ENCODE measurements at regions not wholly inside any gene's neighbourhood (a gene's known extent, or its start where the extent isn't known, plus 50 kb on each side); places are given as distances from the start of the nearest gene placed in this dataset.

DNA sequence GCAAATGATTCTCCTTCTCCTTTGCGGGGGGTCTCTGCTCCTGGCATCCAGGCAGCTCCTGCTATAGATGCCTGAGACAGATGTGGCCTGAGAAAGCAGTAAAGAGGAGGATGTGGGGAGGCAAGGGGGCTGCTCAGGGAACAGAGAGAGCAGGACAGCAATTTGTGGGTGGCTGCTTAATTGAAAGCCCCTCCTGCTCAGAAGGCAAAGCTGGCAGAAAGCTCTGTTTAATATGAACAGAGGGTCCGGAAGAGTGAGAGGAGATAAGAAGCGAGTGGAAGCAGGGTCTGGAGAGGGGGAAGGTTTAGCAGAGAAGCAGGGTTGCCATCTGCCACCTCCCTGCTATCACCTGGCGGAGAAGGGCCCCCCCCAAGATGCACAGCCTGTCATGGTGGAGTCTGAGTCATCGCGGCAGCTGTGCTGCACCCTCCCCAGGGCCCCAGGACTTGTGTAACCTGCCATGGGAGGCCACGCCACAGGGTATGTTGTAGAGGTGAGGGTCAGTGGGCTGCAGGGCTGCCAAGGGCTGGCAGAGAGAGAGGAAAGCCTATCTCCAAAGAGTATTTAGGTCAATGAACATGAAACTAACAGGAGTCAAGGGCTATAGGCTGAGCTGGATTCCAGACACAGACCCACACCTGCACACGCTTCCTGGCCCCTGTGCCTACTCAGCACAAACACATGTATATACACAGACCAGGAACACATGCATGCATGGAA lies 1109.8 kb upstream of the AUTS2 start:
- Histone ChIP-seq H3K27ac (no peak overlapping the region), H3K4me1 (ENCODE audit: control insufficient read depth in 1 of 2, low read depth in 2 of 2) (no peaks in the 10 kb centered on the region), H3K4me3 (no peak overlapping the region), H3K9me3 (no peaks in the 10 kb centered on the region), H3K36me3 (no peaks in the 10 kb centered on the region), H3K27me3 (replicated peaks; ENCODE audit: insufficient read depth) (no peaks in the 10 kb centered on the region)
- no peak for DNase-seq (ENCODE audit: low spot score)
- ATAC-seq (ENCODE audit: insufficient number of reproducible peaks, low FRiP score, low read depth), result no peak
- TF ChIP-seq, protein P1, sequence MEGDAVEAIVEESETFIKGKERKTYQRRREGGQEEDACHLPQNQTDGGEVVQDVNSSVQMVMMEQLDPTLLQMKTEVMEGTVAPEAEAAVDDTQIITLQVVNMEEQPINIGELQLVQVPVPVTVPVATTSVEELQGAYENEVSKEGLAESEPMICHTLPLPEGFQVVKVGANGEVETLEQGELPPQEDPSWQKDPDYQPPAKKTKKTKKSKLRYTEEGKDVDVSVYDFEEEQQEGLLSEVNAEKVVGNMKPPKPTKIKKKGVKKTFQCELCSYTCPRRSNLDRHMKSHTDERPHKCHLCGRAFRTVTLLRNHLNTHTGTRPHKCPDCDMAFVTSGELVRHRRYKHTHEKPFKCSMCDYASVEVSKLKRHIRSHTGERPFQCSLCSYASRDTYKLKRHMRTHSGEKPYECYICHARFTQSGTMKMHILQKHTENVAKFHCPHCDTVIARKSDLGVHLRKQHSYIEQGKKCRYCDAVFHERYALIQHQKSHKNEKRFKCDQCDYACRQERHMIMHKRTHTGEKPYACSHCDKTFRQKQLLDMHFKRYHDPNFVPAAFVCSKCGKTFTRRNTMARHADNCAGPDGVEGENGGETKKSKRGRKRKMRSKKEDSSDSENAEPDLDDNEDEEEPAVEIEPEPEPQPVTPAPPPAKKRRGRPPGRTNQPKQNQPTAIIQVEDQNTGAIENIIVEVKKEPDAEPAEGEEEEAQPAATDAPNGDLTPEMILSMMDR (IDR thresholded peaks at IDR 0.05), result no peak

DNA sequence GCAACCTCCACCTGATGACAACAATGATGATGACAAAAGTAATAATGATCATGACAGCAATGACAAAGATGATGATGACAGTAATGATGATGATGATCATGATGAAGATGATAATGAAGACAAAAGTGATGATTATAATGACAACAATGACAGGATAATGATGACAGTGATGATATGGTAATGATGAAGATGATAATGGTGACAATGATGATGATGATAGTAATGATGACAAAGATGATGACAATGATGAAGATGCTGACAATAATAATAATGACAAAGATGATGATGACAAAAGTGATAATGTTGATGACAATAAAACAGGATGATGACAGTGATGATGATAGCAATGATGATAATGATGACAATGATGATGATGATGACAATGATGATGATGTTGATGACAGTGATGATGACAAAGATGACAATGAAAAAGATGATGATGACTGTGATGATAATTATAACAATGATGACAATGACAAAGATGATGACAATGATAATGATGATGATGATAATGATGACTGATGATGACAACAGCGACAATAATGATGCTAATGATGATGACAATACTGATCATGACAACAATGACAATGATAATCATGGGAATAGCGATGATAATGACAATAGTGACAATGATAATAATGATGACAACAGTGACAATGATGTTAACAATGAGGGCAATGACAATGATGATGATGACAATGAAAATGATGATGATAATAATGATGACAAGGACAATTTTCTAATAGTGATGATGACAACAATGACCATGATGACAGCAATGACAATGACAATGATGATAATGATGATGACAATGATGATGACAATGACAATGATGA lies 1106.5 kb upstream of the AUTS2 start:
- no peak for ATAC-seq (ENCODE audit: insufficient number of reproducible peaks, low FRiP score, low read depth)
- Histone ChIP-seq H3K27me3 (replicated peaks; ENCODE audit: insufficient read depth) (no peaks in the 10 kb centered on the region), H3K9me3 (no peaks in the 10 kb centered on the region), H3K36me3 (no peaks in the 10 kb centered on the region), H3K4me3 (no peak overlapping the region), H3K4me1 (ENCODE audit: control insufficient read depth in 1 of 2, low read depth in 2 of 2) (no peaks in the 10 kb centered on the region), H3K27ac (no peak overlapping the region)
- TF ChIP-seq, protein P1 (IDR thresholded peaks at IDR 0.05), result no peak
- DNase-seq (ENCODE audit: low spot score), result no peak

DNA sequence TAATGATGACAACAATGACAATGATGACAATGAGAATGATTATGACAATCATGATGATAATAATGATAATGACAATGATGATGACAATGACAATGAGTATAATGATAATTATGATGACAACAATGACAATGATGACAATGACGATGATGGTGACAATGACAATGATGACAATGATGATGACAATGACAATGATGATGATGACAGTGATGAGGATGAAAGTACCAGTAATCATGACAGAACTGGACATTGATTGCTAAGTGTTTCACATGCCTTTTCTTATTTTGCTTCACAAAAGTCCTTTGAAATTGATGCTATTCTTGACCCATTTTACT lies 1106.0 kb upstream of the AUTS2 start:
- DNase-seq (ENCODE audit: low spot score) (no peak), ATAC-seq (ENCODE audit: insufficient number of reproducible peaks, low FRiP score, low read depth) (no peak)
- TF ChIP-seq, protein P1 (IDR thresholded peaks at IDR 0.05), result no peak
- no peaks in the 10 kb centered on the region for H3K36me3 ChIP-seq
- H3K27me3 ChIP-seq (replicated peaks; ENCODE audit: insufficient read depth), result no peaks in the 10 kb centered on the region
- H3K4me3 ChIP-seq, result no peak overlapping the region
- no peaks in the 10 kb centered on the region for H3K9me3 ChIP-seq
- H3K4me1 ChIP-seq (ENCODE audit: control insufficient read depth in 1 of 2, low read depth in 2 of 2), result no peaks in the 10 kb centered on the region
- H3K27ac ChIP-seq, result no peak overlapping the region

DNA sequence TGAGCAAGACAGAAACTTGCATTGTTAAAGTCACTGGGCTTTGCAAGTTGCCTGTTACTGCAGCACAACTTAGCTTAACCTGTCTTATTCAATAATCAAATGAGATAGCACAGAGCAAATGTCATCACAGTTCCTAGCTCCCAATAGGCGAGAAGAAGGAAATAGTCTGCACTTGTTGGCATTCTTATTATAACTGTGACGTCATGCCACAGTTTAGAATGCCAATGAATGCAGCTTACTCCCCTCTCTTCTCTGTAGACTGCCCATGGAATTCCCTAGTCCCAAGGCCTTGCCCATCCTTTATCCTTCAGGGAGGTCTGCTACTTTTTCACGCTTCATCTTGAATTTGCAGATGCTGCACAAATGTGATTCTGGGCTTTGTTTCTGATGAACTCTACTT lies 1094.9 kb upstream of the AUTS2 start:
- H3K4me3 ChIP-seq, result no peak overlapping the region
- TF ChIP-seq, protein P1 (IDR thresholded peaks at IDR 0.05), result no peak
- H3K4me1 ChIP-seq (ENCODE audit: control insufficient read depth in 1 of 2, low read depth in 2 of 2), result no peaks in the 10 kb centered on the region
- no peaks in the 10 kb centered on the region for H3K9me3 ChIP-seq
- no peak overlapping the region for H3K27ac ChIP-seq
- no peaks in the 10 kb centered on the region for H3K27me3 ChIP-seq (replicated peaks; ENCODE audit: insufficient read depth)
- H3K36me3 ChIP-seq, result no peaks in the 10 kb centered on the region
- ATAC-seq (ENCODE audit: insufficient number of reproducible peaks, low FRiP score, low read depth) (no peak), DNase-seq (ENCODE audit: low spot score) (no peak)

GRCh38 chr7:68504716-68505115 lies 1093.6 kb upstream of the AUTS2 start:
- Histone ChIP-seq H3K4me3 (no peak overlapping the region), H3K27ac (no peak overlapping the region), H3K4me1 (ENCODE audit: control insufficient read depth in 1 of 2, low read depth in 2 of 2) (no peaks in the 10 kb centered on the region), H3K36me3 (no peaks in the 10 kb centered on the region), H3K9me3 (peaks cover 1% of the 10 kb centered on the region), H3K27me3 (replicated peaks; ENCODE audit: insufficient read depth) (no peaks in the 10 kb centered on the region)
- ATAC-seq (ENCODE audit: insufficient number of reproducible peaks, low FRiP score, low read depth), result no peak
- DNase-seq (ENCODE audit: low spot score), result no peak
- TF ChIP-seq, protein P1 (IDR thresholded peaks at IDR 0.05), result no peak
